ENCODE measurements at regions not wholly inside any gene's neighbourhood (a gene's known extent, or its start where the extent isn't known, plus 50 kb on each side); places are given as distances from the start of the nearest gene placed in this dataset.
"Not testable (repeated sequence)": the region's sequence is repeated elsewhere in the genome, so short reads cannot be mapped to it uniquely, and the experiment has no call there.

DNA sequence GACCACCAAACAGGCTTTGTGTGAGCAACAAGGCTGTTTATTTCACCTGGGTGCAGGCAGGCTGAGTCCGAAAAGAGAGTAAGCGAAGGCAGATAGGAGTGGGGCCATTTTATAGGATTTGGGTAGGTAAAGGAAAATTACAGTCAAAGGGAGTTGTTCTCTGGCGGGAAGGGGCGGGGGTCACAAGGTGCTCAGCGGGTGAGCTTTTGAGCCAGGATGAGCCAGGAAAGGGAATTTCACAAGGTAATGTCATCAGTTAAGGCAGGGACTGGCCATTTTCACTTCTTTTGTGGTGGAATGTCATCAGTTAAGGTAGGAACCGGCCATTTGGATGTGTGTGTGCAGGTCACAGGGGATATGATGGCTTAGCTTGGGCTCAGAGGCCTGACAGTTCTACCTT, 378.0 kb upstream of the LRRTM4 start:
- not testable (repeated sequence) for TF ChIP-seq POLR2AphosphoS5 (IDR thresholded peaks at IDR 0.05); EP300 (IDR thresholded peaks at IDR 0.05; ENCODE audit: low read depth)
- TF ChIP-seq, protein P1, sequence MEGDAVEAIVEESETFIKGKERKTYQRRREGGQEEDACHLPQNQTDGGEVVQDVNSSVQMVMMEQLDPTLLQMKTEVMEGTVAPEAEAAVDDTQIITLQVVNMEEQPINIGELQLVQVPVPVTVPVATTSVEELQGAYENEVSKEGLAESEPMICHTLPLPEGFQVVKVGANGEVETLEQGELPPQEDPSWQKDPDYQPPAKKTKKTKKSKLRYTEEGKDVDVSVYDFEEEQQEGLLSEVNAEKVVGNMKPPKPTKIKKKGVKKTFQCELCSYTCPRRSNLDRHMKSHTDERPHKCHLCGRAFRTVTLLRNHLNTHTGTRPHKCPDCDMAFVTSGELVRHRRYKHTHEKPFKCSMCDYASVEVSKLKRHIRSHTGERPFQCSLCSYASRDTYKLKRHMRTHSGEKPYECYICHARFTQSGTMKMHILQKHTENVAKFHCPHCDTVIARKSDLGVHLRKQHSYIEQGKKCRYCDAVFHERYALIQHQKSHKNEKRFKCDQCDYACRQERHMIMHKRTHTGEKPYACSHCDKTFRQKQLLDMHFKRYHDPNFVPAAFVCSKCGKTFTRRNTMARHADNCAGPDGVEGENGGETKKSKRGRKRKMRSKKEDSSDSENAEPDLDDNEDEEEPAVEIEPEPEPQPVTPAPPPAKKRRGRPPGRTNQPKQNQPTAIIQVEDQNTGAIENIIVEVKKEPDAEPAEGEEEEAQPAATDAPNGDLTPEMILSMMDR (IDR thresholded peaks at IDR 0.05), result not testable (repeated sequence)

All from transverse colon (tissue), 4 donors.